ENCODE measurements at regions not wholly inside any gene's neighbourhood (a gene's known extent, or its start where the extent isn't known, plus 50 kb on each side); places are given as distances from the start of the nearest gene placed in this dataset.
"Not testable (repeated sequence)": the region's sequence is repeated elsewhere in the genome, so short reads cannot be mapped to it uniquely, and the experiment has no call there.

GRCh38 chr1:221604390-221604789, 137.5 kb downstream of the DUSP10 start:
- DNase-seq = not testable (repeated sequence)

DNA sequence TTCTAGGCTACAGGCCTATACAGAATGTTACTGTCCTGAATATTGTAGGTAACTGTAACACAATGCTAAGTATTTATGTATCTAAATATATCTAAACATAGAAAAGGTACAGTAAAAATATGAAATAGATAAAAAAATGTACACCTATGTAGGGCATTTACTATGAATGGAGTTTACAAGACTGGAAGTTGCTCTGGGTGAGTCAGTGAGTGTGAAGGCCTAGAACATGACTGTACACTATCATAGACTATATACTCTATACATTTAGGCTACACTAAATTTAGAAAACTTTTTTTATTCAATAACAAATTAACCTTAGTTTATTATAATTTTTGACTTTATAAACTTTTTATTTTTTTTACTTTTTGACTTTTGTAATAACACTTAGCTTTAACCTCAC, 136.9 kb downstream of the DUSP10 start:
- DNase-seq = no peak

- no peak for DNase-seq
Measured at GRCh38 chr1:221605569-221605968, 136.3 kb downstream of the DUSP10 start.

- no peak for DNase-seq
Measured at GRCh38 chr1:221606256-221606655, 135.6 kb downstream of the DUSP10 start.

GRCh38 chr1:221608835-221609320, 133.0 kb downstream of the DUSP10 start:
- DNase-seq = no peak

DNA sequence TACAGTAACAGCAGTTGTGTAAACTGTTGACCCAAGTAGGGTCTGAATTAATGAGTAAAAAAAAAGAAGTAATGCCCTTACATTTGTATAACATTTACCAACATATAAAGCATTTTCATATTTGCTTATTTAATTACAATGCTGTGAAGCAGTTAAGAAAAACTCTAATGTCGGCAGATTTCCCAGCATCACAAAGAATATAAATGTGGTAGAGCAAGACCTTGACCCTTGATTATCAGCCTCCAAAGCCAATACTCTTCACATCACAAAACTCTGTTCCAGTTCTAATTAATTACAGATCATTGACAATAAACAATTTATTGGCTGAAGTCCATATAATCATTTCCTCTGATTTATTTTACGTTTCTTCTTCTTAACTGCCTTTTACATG, 130.2 kb downstream of the DUSP10 start:
- DNase-seq = no peak

- DNase-seq = no peak
Measured at GRCh38 chr1:221612047-221612777, 129.7 kb downstream of the DUSP10 start.

DNA sequence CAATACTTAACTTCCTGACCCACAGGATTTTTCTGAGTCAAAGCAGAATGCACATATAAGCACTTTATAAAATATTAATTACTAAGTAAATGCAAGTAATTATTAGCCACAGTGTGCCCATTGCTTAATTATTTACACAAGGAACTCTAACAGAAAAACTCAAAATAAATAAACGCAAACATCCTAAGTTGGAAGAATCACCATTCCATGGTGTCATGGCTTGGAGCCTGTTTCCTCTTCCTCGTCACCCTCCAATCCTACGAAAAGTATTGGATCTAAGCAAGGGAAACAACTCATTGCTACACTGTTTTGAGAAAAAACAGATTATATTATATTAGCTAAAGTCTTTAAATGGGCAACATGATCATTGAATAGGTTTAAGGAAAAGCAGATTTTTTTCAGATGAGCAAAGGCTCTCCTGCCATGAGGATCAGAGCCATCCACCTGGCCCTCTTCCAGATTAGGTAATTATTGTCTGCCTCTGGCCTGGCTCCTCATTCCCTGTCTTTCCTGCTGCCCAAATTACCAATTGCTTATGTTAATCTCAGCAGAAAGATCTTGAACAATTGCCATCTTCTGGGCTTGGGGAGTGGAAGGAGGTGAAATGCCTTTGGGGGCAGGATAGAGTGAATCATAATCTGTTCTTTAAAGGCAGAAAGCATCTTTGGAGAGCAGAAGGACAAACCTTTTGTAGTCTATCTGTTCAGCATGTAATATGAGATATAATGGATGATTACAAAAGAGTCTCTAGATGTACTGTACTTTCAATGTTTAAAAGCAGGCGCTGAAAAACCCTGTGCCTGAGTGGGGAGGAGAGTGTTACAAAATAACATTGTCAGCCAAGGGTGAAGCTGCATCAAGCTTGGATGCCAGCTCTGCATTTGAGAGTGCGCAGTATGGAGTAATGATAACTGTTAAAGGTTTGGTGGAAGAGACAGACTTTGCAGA, 121.2 kb downstream of the DUSP10 start:
- DNase-seq = no peak

- DNase-seq = no peak
Measured at GRCh38 chr1:221621683-221622082, 120.2 kb downstream of the DUSP10 start.

- no peak for DNase-seq
Measured at GRCh38 chr1:221622389-221622788, 119.5 kb downstream of the DUSP10 start.

GRCh38 chr1:221625026-221625425, 116.9 kb downstream of the DUSP10 start:
- DNase-seq = no peak

DNA sequence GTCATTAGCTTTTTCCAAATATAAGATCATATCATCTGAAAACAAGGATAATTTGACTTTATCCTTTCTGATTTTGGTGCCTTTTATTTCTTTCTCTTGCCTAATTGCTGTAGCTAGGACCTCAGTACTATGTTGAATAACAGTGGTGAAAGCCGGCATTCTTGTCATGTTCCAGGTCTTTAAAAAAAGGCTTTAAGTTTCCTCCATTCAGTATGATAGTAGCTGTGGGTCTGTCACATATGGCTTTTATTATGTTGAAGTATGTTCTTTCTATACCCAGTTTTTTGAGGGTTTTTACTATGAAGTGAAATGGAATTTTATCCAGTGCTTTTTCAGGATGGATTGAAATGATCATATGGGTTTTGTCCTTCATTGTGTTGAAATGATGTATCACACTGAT, 115.8 kb downstream of the DUSP10 start:
- no peak for DNase-seq

GRCh38 chr1:221630236-221630635, 111.7 kb downstream of the DUSP10 start:
- no peak for DNase-seq

GRCh38 chr1:221631556-221631955, 110.3 kb downstream of the DUSP10 start:
- DNase-seq = no peak

- DNase-seq = no peak
Measured at GRCh38 chr1:221632072-221632471, 109.8 kb downstream of the DUSP10 start.

DNA sequence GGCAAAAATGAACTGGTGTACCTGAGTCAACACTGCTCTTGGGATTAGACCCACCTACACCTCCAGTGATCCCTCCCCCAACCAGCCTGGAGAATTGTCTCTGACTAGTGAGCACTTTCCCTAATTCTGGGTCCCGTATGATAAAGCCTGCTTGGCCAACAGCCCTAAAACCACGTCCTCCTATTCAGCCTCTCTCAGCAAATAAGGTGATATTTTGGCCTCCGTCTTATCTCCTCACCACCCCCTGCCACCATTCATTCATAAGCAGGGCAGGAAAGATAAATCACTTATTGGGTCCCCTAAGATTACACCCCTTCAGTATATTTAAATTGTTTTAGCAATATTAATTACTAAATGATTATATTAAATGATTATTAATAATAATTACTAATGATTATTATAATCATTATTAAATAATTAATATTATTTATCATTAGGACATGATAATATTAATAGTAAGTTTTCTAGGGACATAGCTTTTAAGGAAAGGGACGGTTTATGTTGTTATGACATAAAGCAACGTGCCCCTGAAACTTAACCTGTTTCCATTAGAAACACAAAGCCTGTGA, 108.0 kb downstream of the DUSP10 start:
- DNase-seq = no peak

GRCh38 chr1:221634606-221635005, 107.3 kb downstream of the DUSP10 start:
- DNase-seq = no peak

DNA sequence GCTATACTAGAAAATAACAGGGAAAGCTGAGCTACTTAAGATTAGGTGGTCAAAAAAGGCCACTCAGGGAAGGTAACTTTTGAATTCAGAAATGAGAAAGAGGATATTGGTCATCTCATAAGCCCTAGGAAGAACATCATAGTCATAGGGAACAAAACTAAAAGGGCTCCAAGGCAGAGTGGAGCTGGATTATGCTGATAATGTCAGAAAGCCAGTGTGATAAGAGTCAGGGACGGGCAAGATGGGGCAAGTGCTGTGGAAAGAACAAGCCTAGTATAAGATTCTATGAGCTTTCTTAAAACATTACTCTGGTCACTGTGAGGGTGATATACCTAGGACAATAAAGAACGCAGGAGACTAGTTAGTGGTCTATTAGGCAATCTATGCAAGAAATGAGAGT, 106.6 kb downstream of the DUSP10 start:
- DNase-seq = no peak

- DNase-seq = no peak
Measured at GRCh38 chr1:221636096-221636495, 105.8 kb downstream of the DUSP10 start.

DNA sequence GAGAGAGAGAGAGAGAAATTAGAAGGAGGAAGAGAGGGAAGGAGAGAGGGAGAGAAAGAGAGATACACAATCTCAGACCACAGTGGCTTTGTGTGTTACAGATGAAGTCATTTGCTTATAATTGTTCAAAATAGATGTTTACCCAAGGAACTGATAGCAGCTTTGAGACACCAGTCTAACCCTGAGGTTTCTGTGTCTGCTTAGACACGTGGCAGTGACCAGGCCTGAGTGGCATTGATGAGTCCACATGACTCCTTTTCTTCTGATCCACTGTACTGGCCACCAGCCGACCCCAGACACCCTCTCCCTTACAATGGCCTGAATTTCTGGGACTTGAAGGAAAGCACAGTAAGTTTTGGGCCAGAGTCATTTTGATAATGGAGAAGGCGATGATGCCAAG, 104.9 kb downstream of the DUSP10 start:
- no peak for DNase-seq

- DNase-seq = no peak
Measured at GRCh38 chr1:221637641-221638041, 104.2 kb downstream of the DUSP10 start.

- DNase-seq = no peak
Measured at GRCh38 chr1:221638595-221638994, 103.3 kb downstream of the DUSP10 start.

GRCh38 chr1:221641811-221642210, 100.1 kb downstream of the DUSP10 start:
- DNase-seq = no peak

Data from stimulated activated CD8-positive, alpha-beta memory T cell treated with anti-CD3 and anti-CD28 coated beads, Interleukin-4, amount 100 ng/mL, for 48 hours (primary cell).